ENCODE measurements at regions not wholly inside any gene's neighbourhood (a gene's known extent, or its start where the extent isn't known, plus 50 kb on each side); places are given as distances from the start of the nearest gene placed in this dataset.

- intact Hi-C loops (cut with micrococcal nuclease), result no loop called here
- H3K27ac ChIP-seq (ENCODE audit: low read length), result no peak overlapping the region
- Mint-ChIP-seq H3K4me1 (peaks cover 16 to 20% of the 10 kb centered on the region in 2 donors), H3K36me3 (no peaks in the 10 kb centered on the region), H3K27ac (no peak overlapping the region), H3K9me3 (no peaks in the 10 kb centered on the region), H3K4me3 (no peak overlapping the region), H3K27me3 (ENCODE audit: low read depth in 2 of 2) (peaks cover 5 to 19% of the 10 kb centered on the region in 2 donors)
- no peaks in the 10 kb centered on the region for H3K27me3 ChIP-seq (ENCODE audit: control insufficient read depth, insufficient read depth, low read length)
- H3K9me3 ChIP-seq (ENCODE audit: control insufficient read depth, insufficient read depth, low read length), result no peaks in the 10 kb centered on the region
- H3K4me3 ChIP-seq (ENCODE audit: low read length), result no peak overlapping the region
- peaks cover 7% of the 10 kb centered on the region for H3K4me1 ChIP-seq (ENCODE audit: control insufficient read depth, insufficient read depth, low read length)
- H3K36me3 ChIP-seq (ENCODE audit: control insufficient read depth, insufficient read depth, low read length), result no peaks in the 10 kb centered on the region
- no peak for TF ChIP-seq CTCF (IDR thresholded peaks at IDR 0.05)
- 100% methylated on average over 2 of the region's 2 CpGs for WGBS (ENCODE audit: insufficient coverage)
- no peak for DNase-seq
- ATAC-seq, result no peak
Measured at GRCh38 chr13:43959291-43959690, 79.6 kb downstream of the LACC1 start.

- no peaks in the 10 kb centered on the region for H3K9me3 ChIP-seq (ENCODE audit: control insufficient read depth, insufficient read depth, low read length)
- WGBS (ENCODE audit: insufficient coverage), result 93% methylated on average over 3 of the region's 4 CpGs
- H3K27me3 ChIP-seq (ENCODE audit: control insufficient read depth, insufficient read depth, low read length), result no peaks in the 10 kb centered on the region
- DNase-seq, result no peak
- no peak overlapping the region for H3K4me3 Mint-ChIP-seq
- H3K36me3 Mint-ChIP-seq, result no peaks in the 10 kb centered on the region
- no peaks in the 10 kb centered on the region for H3K9me3 Mint-ChIP-seq
- H3K27ac Mint-ChIP-seq, result no peak overlapping the region
- no peak for TF ChIP-seq CTCF (IDR thresholded peaks at IDR 0.05)
- peaks cover 26 to 30% of the 10 kb centered on the region in 2 donors for H3K4me1 Mint-ChIP-seq
- H3K4me1 ChIP-seq (ENCODE audit: control insufficient read depth, insufficient read depth, low read length), result peaks cover 7% of the 10 kb centered on the region
- no peaks in the 10 kb centered on the region for H3K36me3 ChIP-seq (ENCODE audit: control insufficient read depth, insufficient read depth, low read length)
- no peak overlapping the region for H3K27ac ChIP-seq (ENCODE audit: low read length)
- intact Hi-C loops (cut with micrococcal nuclease), result loop anchor here (5.0 kb wide), 1 partner anchor 55 kb away; no protein-coding TSS in a partner anchor
- no peak overlapping the region for H3K4me3 ChIP-seq (ENCODE audit: low read length)
- no peak for ATAC-seq
- peaks cover 0 to 11% of the 10 kb centered on the region in 2 donors for H3K27me3 Mint-ChIP-seq (ENCODE audit: low read depth in 2 of 2)
Measured at GRCh38 chr13:43961909-43962308, 82.2 kb downstream of the LACC1 start.

GRCh38 chr13:43963726-43964125 lies 84.0 kb downstream of the LACC1 start:
- Histone ChIP-seq H3K4me1 (ENCODE audit: control insufficient read depth, insufficient read depth, low read length) (peaks cover 7% of the 10 kb centered on the region), H3K27ac (ENCODE audit: low read length) (no peak overlapping the region), H3K27me3 (ENCODE audit: control insufficient read depth, insufficient read depth, low read length) (no peaks in the 10 kb centered on the region), H3K36me3 (ENCODE audit: control insufficient read depth, insufficient read depth, low read length) (no peaks in the 10 kb centered on the region), H3K9me3 (ENCODE audit: control insufficient read depth, insufficient read depth, low read length) (no peaks in the 10 kb centered on the region), H3K4me3 (ENCODE audit: low read length) (no peak overlapping the region)
- Mint-ChIP-seq H3K9me3 (no peaks in the 10 kb centered on the region), H3K4me1 (peaks cover 26 to 30% of the 10 kb centered on the region in 2 donors), H3K4me3 (peak overlapping the region; percentile 43), H3K27ac (peak overlapping the region; percentile 25 to 72), H3K36me3 (no peaks in the 10 kb centered on the region), H3K27me3 (ENCODE audit: low read depth in 2 of 2) (peaks cover 0 to under 1% of the 10 kb centered on the region in 2 donors)
- 56% methylated on average over 4 of the region's 4 CpGs for WGBS (ENCODE audit: insufficient coverage)
- DNase-seq, result peak; percentile 22 to 27
- peak; percentile 35 for TF ChIP-seq CTCF (IDR thresholded peaks at IDR 0.05)
- intact Hi-C loops (cut with micrococcal nuclease), result loop anchor here (5.0 kb wide), 1 partner anchor 56 kb away; no protein-coding TSS in a partner anchor
- ATAC-seq, result peak; percentile 93 to 100 (median 99)
